Uterus (tissue), 2 donors: ENCODE measurements at regions not wholly inside any gene's neighbourhood (a gene's known extent, or its start where the extent isn't known, plus 50 kb on each side); places are given as distances from the start of the nearest gene placed in this dataset.

ENCODE experiments used
- CTCF ChIP-seq, 4 experiments: fragments of 200-600 bp in 2 of 4; fragments of 450-650 bp in 2 of 4; sonication (generic) in 2 of 4; IDR thresholded peaks; one replicate each; pipeline ENCODE4 v1.5.1; 2016 to 2019; ENCODE audit warnings: antibody characterized with exemption in 4 of 4, mild to moderate bottlenecking in 2 of 4, moderate library complexity in 1 of 4
- POLR2A ChIP-seq, 2 donors: fragments of 450-650 bp; IDR thresholded peaks; one replicate each; pipeline ENCODE4 v1.6.1; 2016; ENCODE audit warnings: antibody characterized with exemption in 2 of 2, mild to moderate bottlenecking in 1 of 2, moderate library complexity in 1 of 2

- no peak for TF ChIP-seq CTCF (IDR thresholded peaks at IDR 0.05)
- TF ChIP-seq POLR2A (IDR thresholded peaks at IDR 0.05) = no peak
These were observed 103.8 kb downstream of the HAUS1 start for GRCh38 chr18:46207985-46208384.
